ENCODE measurements at regions not wholly inside any gene's neighbourhood (a gene's known extent, or its start where the extent isn't known, plus 50 kb on each side); places are given as distances from the start of the nearest gene placed in this dataset.

DNA sequence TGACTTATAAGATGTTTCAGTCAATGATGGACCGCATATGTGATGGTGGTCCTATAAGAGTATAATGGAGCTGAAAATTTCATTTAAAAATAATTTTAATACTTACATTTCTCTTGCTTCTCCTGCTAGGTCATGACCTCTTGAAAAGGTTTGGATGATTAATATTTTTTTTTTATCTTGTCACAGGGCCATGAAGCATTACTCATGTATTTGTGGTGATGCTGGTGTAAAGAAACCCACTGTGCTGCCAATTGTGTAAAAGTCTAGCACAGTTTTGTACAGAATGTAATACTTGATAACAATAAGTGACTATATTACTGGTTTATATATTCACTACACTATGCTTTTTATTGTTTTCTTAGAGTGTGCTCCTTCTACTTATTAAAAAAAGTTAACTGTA lies 124.2 kb upstream of the CELF4 start:
- TF ChIP-seq, protein P1, sequence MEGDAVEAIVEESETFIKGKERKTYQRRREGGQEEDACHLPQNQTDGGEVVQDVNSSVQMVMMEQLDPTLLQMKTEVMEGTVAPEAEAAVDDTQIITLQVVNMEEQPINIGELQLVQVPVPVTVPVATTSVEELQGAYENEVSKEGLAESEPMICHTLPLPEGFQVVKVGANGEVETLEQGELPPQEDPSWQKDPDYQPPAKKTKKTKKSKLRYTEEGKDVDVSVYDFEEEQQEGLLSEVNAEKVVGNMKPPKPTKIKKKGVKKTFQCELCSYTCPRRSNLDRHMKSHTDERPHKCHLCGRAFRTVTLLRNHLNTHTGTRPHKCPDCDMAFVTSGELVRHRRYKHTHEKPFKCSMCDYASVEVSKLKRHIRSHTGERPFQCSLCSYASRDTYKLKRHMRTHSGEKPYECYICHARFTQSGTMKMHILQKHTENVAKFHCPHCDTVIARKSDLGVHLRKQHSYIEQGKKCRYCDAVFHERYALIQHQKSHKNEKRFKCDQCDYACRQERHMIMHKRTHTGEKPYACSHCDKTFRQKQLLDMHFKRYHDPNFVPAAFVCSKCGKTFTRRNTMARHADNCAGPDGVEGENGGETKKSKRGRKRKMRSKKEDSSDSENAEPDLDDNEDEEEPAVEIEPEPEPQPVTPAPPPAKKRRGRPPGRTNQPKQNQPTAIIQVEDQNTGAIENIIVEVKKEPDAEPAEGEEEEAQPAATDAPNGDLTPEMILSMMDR (IDR thresholded peaks at IDR 0.05): no peak
- TF ChIP-seq POLR2A (IDR thresholded peaks at IDR 0.05): no peak

Measured in Peyer's patch (tissue), 4 donors.